Coronary artery (tissue), 2 donors: ENCODE measurements at regions not wholly inside any gene's neighbourhood (a gene's known extent, or its start where the extent isn't known, plus 50 kb on each side); places are given as distances from the start of the nearest gene placed in this dataset.

Experiments used
- DNase-seq: peaks from one replicate; pipeline ENCODE4 v3.0.0-alpha.2; 2017; ENCODE audit warnings: low spot score
- H3K27ac ChIP-seq, 2 donors: fragments of 200-600 bp; sonication (generic); one replicate each; pipeline ENCODE4 v1.5.1; 2016 to 2019
- H3K4me3 ChIP-seq: fragments of 200-600 bp; sonication (generic); 2 replicates; pipeline ENCODE4 v1.5.1; 2016; ENCODE audit warnings: mild to moderate bottlenecking, moderate library complexity
- CTCF ChIP-seq: fragments of 200-600 bp; sonication (generic); IDR thresholded peaks from one replicate; pipeline ENCODE4 v1.5.1; 2019; ENCODE audit warnings: antibody characterized with exemption

- Histone ChIP-seq H3K4me3 (no peak overlapping the region), H3K27ac (no peak overlapping the region)
- TF ChIP-seq CTCF, result no peak
- no peak for DNase-seq
These were observed 56.3 kb upstream of the SPEF2 start for GRCh38 chr5:35561396-35561795.

- DNase-seq, result no peak
- Histone ChIP-seq H3K27ac (no peak overlapping the region), H3K4me3 (no peak overlapping the region)
- TF ChIP-seq CTCF, result no peak
These were observed 59.9 kb upstream of the SPEF2 start for GRCh38 chr5:35557748-35558147.

GRCh38 chr5:35557199-35557598, 60.5 kb upstream of the SPEF2 start:
- no peak for DNase-seq
- H3K27ac ChIP-seq, result no peak overlapping the region
- no peak overlapping the region for H3K4me3 ChIP-seq
- no peak for TF ChIP-seq CTCF

- no peak for DNase-seq
- TF ChIP-seq CTCF, result no peak
- Histone ChIP-seq H3K27ac (no peak overlapping the region), H3K4me3 (no peak overlapping the region)
These were observed 63.6 kb upstream of the SPEF2 start for GRCh38 chr5:35554016-35554415.

GRCh38 chr5:35545190-35545589, 72.5 kb upstream of the SPEF2 start:
- TF ChIP-seq CTCF, result no peak
- H3K4me3 ChIP-seq, result no peak overlapping the region
- H3K27ac ChIP-seq, result no peak overlapping the region
- no peak for DNase-seq

- H3K4me3 ChIP-seq, result no peak overlapping the region
- H3K27ac ChIP-seq, result no peak overlapping the region
- DNase-seq, result no peak
- no peak for TF ChIP-seq CTCF
These were observed 74.3 kb upstream of the SPEF2 start for GRCh38 chr5:35543408-35543807.

GRCh38 chr5:35540002-35540401, 77.7 kb upstream of the SPEF2 start:
- TF ChIP-seq CTCF, result no peak
- Histone ChIP-seq H3K27ac (no peak overlapping the region), H3K4me3 (no peak overlapping the region)
- DNase-seq, result no peak
